D721Med (cell line): ENCODE measurements at regions not wholly inside any gene's neighbourhood (a gene's known extent, or its start where the extent isn't known, plus 50 kb on each side); places are given as distances from the start of the nearest gene placed in this dataset.

Experiments used
- DNase-seq: peaks from one replicate; pipeline ENCODE4 v3.0.0; 2011; ENCODE audit warnings: low spot score; ENCODE audit not compliant: insufficient read length
- FAIRE-seq: peaks from 2 replicates; lab custom pipeline; 2011; peaks lifted over from hg19 to GRCh38; lab: Jason Lieb, UNC
- CTCF ChIP-seq: IDR thresholded peaks from 2 replicates; pipeline ENCODE4 v1.5.1; 2012; ENCODE audit warnings: mild to moderate bottlenecking, control low read depth; ENCODE audit not compliant: insufficient read depth; ENCODE audit errors: missing control alignments

- DNase-seq (no peak), FAIRE-seq (no peak)
- no peak for TF ChIP-seq CTCF
Measured at GRCh38 chr3:40593351-40593750, 68.6 kb downstream of the ZNF621 start.

- FAIRE-seq, result no peak
Measured at GRCh38 chr3:40597441-40597840, 72.7 kb downstream of the ZNF621 start.

GRCh38 chr3:40598338-40598737 lies 73.6 kb downstream of the ZNF621 start:
- no peak for TF ChIP-seq CTCF
- no peak for FAIRE-seq
- no peak for DNase-seq

More at GRCh38 chr3:40597441-40597840, 72.7 kb downstream of the ZNF621 start:
- no peak for DNase-seq
- no peak for TF ChIP-seq CTCF

- FAIRE-seq, result no peak
- no peak for TF ChIP-seq CTCF
- no peak for DNase-seq
Measured at GRCh38 chr3:40598962-40599361, 74.2 kb downstream of the ZNF621 start.

- TF ChIP-seq CTCF, result no peak
- DNase-seq (no peak), FAIRE-seq (no peak)
Measured at GRCh38 chr3:40602778-40603385, 78.1 kb downstream of the ZNF621 start.

- no peak for DNase-seq
- no peak for FAIRE-seq
- TF ChIP-seq CTCF, result no peak
Measured at GRCh38 chr3:40605960-40606359, 81.2 kb downstream of the ZNF621 start.

- FAIRE-seq, result no peak
- no peak for DNase-seq
- TF ChIP-seq CTCF, result no peak
Measured at GRCh38 chr3:40608091-40608490, 83.3 kb downstream of the ZNF621 start.
